Lower leg skin (tissue), 4 donors: ENCODE measurements at regions not wholly inside any gene's neighbourhood (a gene's known extent, or its start where the extent isn't known, plus 50 kb on each side); places are given as distances from the start of the nearest gene placed in this dataset.

Source experiments
- DNase-seq, 2 donors: peaks; one replicate each; pipeline ENCODE4 v3.0.0-alpha.2; 2019; ENCODE audit warnings: low spot score in 2 of 2
- H3K4me3 ChIP-seq: fragments of 200-600 bp; sonication (generic); 2 replicates; pipeline ENCODE4 v1.5.1; 2017; ENCODE audit warnings: mild to moderate bottlenecking, low read depth; ENCODE audit not compliant: poor library complexity, severe bottlenecking
- CTCF ChIP-seq, 3 donors: fragments of 450-650 bp; IDR thresholded peaks; one replicate each; pipeline ENCODE4 v1.5.1; 2016; ENCODE audit warnings: antibody characterized with exemption in 3 of 3, mild to moderate bottlenecking in 3 of 3, moderate library complexity in 2 of 3
- POLR2A ChIP-seq, 2 donors: fragments of 450-650 bp; IDR thresholded peaks; one replicate each; pipeline ENCODE4 v1.6.1; 2016 to 2017; ENCODE audit warnings: antibody characterized with exemption in 2 of 2, mild to moderate bottlenecking in 1 of 2, moderate library complexity in 1 of 2
- WGBS, 2 donors: methylation state at CpG; one replicate each; pipeline ENCODE4 v1.1.5; 2018; 5-methylcytosine and 5-hydroxymethylcytosine counted together
- intact Hi-C: fragments of 100-400 bp; cut with DNase I; formaldehyde crosslinking; loops from one replicate; pipeline ENCODE4 v1.15.0; 2023; ENCODE audit warnings: low total_unique reads

DNA sequence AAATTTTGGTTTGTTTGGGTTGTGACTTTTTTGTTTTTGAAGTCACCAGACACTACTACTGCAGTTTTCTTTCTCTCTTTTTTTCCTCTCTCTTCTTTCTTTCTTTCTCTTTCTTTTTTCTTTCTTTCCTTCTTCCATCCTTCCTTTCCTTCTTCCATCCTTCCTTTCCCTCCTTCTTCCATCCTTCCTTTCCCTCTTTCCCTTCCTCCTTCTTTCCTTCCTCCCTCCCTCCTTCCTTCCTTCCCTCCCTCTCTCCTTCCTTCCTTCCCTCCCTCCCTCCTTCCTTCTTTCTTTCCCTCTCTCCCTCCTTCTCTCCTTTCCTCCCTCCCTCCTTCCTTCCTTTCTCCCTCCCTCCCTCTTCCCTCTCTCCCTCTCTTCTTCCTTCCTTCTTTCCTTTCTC lies 230.3 kb upstream of the TYRP1 start:
- no peak for DNase-seq

DNA sequence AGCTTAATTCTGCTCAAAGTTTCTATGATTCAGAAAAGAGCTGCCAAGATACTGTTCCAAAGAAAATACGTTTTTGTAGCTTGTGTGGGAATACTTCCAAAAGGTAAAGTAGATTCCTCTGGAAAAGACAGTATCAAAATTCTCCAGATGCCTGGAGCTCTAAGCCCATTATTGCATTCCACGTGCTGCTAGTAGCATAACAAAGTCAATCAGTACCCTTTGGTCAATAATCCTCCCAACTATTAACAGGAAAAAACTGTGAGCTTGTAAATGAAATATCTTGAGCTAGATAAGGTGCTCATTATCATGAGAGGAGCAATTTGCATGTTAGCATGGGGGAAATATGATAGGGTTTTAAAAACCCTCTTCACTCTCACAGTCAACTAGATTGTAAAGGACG lies 229.5 kb upstream of the TYRP1 start:
- WGBS, 2 donors = 28 to 35% methylated on average over 3 of the region's 3 CpGs
- TF ChIP-seq POLR2A (IDR thresholded peaks at IDR 0.05) (no peak), CTCF (IDR thresholded peaks at IDR 0.05) (no peak)
- no peak for DNase-seq
- H3K4me3 ChIP-seq = no peak overlapping the region
- intact Hi-C loops = no loop called here

More for the DNA sequence above, 230.3 kb upstream of the TYRP1 start:
- TF ChIP-seq POLR2A (IDR thresholded peaks at IDR 0.05) (no peak), CTCF (IDR thresholded peaks at IDR 0.05) (no peak)
- intact Hi-C loops = no loop called here
- H3K4me3 ChIP-seq = no peak overlapping the region

GRCh38 chr9:12464400-12464799 lies 228.8 kb upstream of the TYRP1 start:
- DNase-seq = no peak
- intact Hi-C loops = no loop called here
- H3K4me3 ChIP-seq = no peak overlapping the region
- no peak for TF ChIP-seq CTCF (IDR thresholded peaks at IDR 0.05)
- TF ChIP-seq POLR2A (IDR thresholded peaks at IDR 0.05) = no peak
- WGBS, 2 donors = 78 to 84% methylated on average over 3 of the region's 3 CpGs

- intact Hi-C loops = no loop called here
- DNase-seq = no peak
- WGBS, 2 donors = 0% methylated on average over 2 of the region's 2 CpGs
- no peak for TF ChIP-seq CTCF (IDR thresholded peaks at IDR 0.05)
- TF ChIP-seq POLR2A (IDR thresholded peaks at IDR 0.05) = no peak
- no peak overlapping the region for H3K4me3 ChIP-seq
These were observed 228.2 kb upstream of the TYRP1 start for GRCh38 chr9:12464910-12465512.

- WGBS, 2 donors = 89 to 92% methylated on average over 1 of the region's 1 CpG
- no peak for TF ChIP-seq CTCF (IDR thresholded peaks at IDR 0.05)
- no peak for TF ChIP-seq POLR2A (IDR thresholded peaks at IDR 0.05)
- no peak for DNase-seq
- H3K4me3 ChIP-seq = no peak overlapping the region
- intact Hi-C loops = no loop called here
These were observed 224.1 kb upstream of the TYRP1 start for GRCh38 chr9:12469084-12469483.

DNA sequence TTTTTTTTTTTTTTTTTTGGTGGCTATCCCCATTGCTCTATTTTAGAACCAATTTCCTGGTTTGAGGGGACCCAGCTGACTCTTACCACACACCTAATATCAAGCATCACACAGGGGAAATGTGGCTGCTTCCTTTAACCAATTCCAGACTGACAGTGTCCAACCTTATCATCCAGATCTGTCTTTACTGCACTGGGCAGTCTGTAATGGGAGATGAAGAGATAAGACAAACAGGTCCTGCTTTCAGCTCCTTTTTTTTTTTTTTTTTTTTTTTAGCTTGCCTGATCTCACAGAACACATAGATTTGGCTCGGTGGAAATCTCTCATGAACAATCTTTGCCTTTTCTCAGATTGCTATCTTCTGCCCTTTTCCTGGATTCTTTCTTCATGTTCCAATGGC lies 198.8 kb upstream of the TYRP1 start:
- 60 to 62% methylated on average over 1 of the region's 1 CpG for WGBS, 2 donors
- TF ChIP-seq CTCF (IDR thresholded peaks at IDR 0.05) (no peak), POLR2A (IDR thresholded peaks at IDR 0.05) (no peak)
- no peak for DNase-seq
- H3K4me3 ChIP-seq = no peak overlapping the region
- intact Hi-C loops = no loop called here
